Mammary epithelial cell (primary cell): ENCODE measurements at regions not wholly inside any gene's neighbourhood (a gene's known extent, or its start where the extent isn't known, plus 50 kb on each side); places are given as distances from the start of the nearest gene placed in this dataset.

Source experiments
- CTCF ChIP-seq, 2 donors: IDR thresholded peaks in 1 of 2; conservative IDR thresholded peaks in 1 of 2; 2 replicates each; pipeline ENCODE4 v1.5.1; 2011 to 2012; ENCODE audit warnings: inconsistent platforms in 2 of 2, low read length in 2 of 2, mild to moderate bottlenecking in 2 of 2, control low read depth in 1 of 2, low read depth in 1 of 2; ENCODE audit not compliant: insufficient read depth in 1 of 2; ENCODE audit errors: extremely low read depth in 1 of 2
- EZH2 ChIP-seq: IDR thresholded peaks from 2 replicates; pipeline ENCODE4 v1.6.1; 2012; ENCODE audit warnings: low read length, inconsistent platforms, borderline replicate concordance

- TF ChIP-seq CTCF (conservative IDR thresholded peaks at IDR 0.05 in 1 of 2, IDR thresholded peaks at IDR 0.05 in 1 of 2; ENCODE audit: extremely low read depth in 1 of 2, insufficient read depth in 1 of 2, low read depth in 1 of 2, low read length in 2 of 2) (no peak), EZH2 (no peak)
Observed at GRCh38 chr16:85495259-85495658, 117.9 kb upstream of the GSE1 start.
